ENCODE measurements at regions not wholly inside any gene's neighbourhood (a gene's known extent, or its start where the extent isn't known, plus 50 kb on each side); places are given as distances from the start of the nearest gene placed in this dataset.

- TF ChIP-seq FOXM1 (IDR thresholded peaks at IDR 0.05; ENCODE audit: borderline replicate concordance), result no peak
- no peak for TF ChIP-seq BHLHE40 (IDR thresholded peaks at IDR 0.05; ENCODE audit: borderline replicate concordance)
- TF ChIP-seq ARNT (IDR thresholded peaks at IDR 0.05), result no peak
- no peak for TF ChIP-seq SP1 (IDR thresholded peaks at IDR 0.05)
- no peak for TF ChIP-seq FOXK2 (IDR thresholded peaks at IDR 0.05)
- no peak for TF ChIP-seq ELF4 (IDR thresholded peaks at IDR 0.05)
- TF ChIP-seq ZNF384 (IDR thresholded peaks at IDR 0.05), result no peak
- no peak for TF ChIP-seq L3MBTL2 (conservative IDR thresholded peaks at IDR 0.05)
- TF ChIP-seq CTBP1 (IDR thresholded peaks at IDR 0.05; ENCODE audit: borderline replicate concordance), result peak; percentile 67
- peak; percentile 22; the same call in 1 of the 2 replicates for TF ChIP-seq PKNOX1 (IDR thresholded peaks at IDR 0.05)
- no peak for TF ChIP-seq NFRKB (IDR thresholded peaks at IDR 0.05)
Measured at GRCh38 chr9:79371301-79371700, 200.5 kb upstream of the TLE4 start.
